SH-SY5Y (cell line): ENCODE measurements at regions not wholly inside any gene's neighbourhood (a gene's known extent, or its start where the extent isn't known, plus 50 kb on each side); places are given as distances from the start of the nearest gene placed in this dataset.

Source experiments
- GATA2 ChIP-seq: IDR thresholded peaks from 2 replicates; pipeline ENCODE4 v1.6.1; 2011; ENCODE audit warnings: mild to moderate bottlenecking, low read depth, low read length
- GATA3 ChIP-seq: IDR thresholded peaks from 2 replicates; pipeline ENCODE4 v1.6.1; 2011; ENCODE audit warnings: low read depth, mild to moderate bottlenecking, low read length, moderate library complexity

DNA sequence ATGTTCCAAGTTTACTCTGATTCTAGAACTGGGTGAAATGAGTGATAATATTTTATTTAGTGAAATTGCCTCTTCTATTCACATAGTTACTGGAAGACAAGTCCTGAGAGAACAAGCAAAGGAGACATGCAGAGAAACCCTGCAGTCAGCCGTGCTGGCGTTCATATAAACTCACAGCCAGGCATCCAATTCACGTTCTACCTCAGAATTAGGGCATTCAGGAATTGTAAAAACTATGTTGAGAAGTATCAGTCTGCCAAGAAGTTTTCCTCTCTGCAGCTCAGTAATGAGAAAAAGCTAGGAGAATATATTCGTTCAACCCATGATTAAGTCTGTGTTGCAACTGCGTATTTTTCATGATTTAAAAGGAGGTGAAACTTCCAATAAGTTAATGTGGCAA, 156.2 kb upstream of the DSEL start:
- TF ChIP-seq GATA2 = no peak
- TF ChIP-seq GATA3 = no peak

DNA sequence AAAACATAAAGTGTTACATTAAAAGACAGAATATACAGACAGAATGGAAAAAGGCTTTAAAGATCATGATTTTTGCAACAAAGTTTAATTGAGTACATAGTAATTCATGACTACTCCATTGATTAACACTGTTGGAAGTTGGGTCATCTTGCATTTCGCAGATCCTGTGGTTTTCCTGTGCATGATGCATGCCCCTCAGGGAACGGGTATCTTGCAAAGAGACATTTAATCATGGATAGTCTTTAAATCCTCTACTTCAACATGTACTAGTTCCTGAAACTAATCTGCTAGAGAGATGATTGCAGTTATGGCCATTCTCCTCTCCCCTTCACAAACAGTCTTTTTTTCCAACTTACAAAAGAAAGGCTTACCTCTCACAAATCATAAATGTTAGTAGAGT, 155.6 kb upstream of the DSEL start:
- TF ChIP-seq GATA3 (no peak), GATA2 (no peak)

DNA sequence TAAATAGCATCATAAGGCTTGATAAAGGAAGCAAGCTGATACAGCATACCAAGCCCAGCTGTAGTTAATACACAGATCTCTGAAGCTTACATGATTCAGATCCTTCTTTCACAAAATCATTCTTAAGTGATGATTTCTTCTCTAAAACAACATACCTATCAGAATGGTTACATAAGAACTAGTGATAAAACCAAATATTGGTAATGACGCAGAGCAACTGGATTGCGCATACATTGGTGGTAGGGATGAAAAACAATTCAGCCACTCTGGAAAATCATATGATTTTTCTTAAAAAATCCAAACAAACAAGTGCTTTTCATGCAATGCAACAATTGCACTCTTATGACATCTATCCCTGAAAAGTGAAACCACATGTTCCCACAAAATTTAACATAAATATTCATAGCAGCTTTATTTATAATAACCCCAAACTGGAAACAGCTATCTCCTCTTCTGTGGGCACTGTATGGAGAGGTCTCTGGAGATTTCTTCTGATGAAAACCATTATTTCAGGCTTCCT, 153.6 kb upstream of the DSEL start:
- TF ChIP-seq GATA2 (no peak), GATA3 (no peak)

DNA sequence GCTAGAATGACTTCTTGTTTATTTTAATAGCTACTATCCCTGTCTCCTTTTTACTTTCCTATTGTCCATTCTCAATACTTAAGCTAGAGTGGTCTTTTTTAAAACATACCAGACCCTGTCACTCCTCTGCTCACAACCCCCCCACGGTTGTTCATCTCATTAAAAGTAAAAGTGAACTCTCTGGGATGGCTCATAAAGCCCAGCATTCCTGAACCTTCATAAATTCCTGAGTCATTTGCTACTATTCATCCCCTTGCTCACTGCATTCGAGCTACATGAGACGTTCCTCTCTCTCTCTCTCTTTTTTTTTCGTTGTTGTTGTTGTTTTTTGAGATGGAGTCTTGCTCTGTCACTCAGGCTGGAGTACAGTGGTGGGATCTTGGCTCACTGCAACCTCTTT, 148.7 kb upstream of the DSEL start:
- TF ChIP-seq GATA3 (no peak), GATA2 (no peak)

DNA sequence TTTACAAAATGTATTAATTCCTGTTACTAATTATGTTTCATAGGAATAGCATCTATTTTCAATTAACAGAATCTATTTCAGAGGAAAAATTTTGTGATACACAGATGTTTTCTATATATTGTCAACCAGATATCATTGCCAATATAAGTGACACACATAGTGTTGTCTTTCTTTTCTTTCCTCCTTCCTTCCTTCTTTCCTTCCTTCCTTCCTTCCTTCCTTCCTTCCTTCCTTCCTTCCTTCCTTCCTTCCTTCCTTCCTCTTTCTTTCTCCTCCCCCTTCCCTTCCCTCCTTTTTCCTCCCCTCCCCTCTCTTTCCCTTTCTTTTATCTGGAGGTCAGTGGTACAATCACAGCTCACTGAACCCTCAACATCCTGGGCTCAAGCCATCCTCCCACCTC, 146.5 kb upstream of the DSEL start:
- TF ChIP-seq GATA2 = no peak
- no peak for TF ChIP-seq GATA3

DNA sequence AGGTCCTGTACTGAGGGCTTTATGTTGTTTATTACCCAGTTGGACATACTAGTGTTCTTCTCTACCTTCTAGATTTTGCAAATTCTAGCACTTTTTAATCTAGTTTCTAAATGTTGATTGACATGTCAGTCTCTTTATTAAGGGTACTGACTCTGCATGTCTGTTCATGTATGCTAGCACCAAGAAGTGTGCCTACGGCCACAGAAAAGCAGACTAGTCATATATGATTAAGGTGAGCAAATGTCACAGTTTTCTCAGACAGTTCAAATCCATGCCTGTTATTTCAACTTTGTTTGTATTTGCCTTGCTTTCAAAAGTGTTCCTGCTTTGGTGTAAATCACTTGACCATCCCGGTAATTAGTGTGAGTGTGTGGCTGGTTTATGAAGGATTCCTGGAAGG, 145.0 kb upstream of the DSEL start:
- TF ChIP-seq GATA3 (no peak), GATA2 (no peak)

DNA sequence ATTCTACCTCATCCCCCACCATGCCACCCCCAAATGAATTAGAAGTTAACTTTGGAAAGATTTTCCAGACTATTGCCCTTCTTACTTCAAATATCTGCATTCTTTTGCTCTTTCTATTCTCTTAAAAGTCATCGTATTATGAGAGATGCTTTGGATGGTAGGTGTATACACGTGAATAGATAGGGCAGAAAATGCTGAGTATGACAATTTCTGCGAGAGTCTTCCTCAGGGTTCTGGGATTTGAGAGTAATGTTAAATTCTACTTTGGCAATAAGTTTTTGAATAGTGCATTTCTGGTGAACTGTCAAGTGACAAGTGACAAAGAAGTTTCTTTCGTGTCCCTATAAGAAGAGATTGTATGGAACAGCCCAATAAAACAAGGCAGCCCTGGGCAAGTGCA, 137.6 kb upstream of the DSEL start:
- TF ChIP-seq GATA2 = no peak
- TF ChIP-seq GATA3 = no peak

DNA sequence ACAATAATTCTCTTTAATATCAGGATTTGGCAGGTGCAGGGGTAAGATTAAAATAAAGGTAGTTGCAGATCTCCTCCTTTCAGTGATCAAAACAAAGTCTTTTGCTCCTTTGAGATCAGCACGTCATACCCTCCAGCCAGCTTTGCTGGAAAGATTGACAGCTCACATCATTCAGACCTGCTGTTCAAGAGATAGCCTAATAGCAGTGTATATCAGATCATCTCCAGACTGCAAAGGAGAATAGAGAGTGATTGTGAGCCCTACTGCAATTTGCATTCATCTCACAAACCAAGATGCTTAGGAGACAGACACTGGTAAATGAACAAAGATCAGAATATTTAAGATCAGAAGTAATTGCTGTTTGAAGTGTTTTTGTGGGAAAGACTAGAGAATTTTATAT, 135.8 kb upstream of the DSEL start:
- TF ChIP-seq GATA3 (peak; percentile 52), GATA2 (peak; percentile 61)

DNA sequence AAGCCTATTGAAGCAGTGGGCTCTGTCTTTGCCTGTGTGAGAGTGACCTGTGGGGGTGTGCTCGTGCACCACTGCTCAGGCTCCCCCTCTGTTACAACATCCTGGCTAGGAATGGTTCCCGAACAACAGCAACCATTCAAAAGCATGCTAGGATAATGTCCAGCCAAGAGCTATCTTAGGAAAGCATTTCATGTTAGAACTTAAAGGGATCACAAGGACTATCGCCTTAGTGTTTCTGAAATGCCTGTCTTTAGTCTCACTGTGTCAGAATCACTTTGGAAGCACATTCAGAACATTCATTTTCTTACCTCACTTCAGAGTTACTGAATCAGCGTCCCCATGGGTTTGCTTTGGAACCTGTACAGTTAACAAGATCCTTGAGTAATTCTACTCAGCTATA, 134.9 kb upstream of the DSEL start:
- no peak for TF ChIP-seq GATA3
- TF ChIP-seq GATA2 = no peak

DNA sequence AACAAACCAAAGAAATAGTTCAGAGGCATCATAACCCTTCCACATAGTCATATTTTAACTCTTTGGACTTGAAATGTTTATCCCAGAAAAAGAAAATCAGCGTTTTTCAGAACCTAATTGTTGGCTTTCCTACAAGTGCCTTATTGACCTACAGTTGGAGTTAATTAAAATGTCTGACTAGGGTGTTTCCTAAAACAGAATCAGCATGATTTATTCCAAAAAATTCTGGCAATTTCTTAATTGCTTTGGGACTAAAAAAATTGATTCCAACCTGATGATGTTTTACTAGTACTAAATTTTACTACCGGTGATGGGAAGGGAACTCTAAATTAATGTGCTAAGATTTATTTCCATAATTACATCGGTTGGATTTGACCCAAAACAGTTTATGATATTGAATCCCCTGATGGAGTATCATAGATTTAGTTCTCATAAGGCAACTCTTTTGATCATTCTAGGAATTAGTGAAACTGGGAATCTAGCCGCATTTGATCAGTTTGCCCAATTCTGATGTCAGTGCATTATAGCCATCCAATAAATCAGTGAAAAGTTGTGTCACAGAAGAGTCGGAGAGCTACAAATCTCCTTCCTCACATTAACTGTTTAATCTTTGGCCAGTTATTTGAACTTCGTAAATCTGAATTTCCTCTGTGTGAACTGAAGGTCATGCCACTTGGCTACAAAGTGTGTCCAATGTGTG, 134.3 kb upstream of the DSEL start:
- TF ChIP-seq GATA3 (no peak), GATA2 (no peak)

DNA sequence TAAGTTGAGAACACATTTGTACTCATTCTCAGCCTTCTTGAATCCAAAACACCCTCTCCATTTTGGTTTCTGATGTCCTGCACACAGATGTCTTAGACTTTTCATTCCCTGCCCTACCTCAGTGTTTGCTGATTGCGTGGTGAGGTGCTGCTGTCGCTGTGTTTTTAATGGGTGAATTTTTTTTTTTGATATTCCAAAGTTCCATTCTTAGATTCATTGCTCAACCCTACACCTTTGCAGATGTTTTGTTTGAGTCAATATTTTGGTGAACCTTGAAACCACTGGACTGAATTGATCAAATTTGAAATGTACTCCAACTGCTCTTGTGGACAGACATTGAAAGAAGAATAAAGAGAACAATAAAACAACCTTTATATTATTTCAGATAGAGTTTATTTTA, 130.4 kb upstream of the DSEL start:
- no peak for TF ChIP-seq GATA3
- no peak for TF ChIP-seq GATA2

DNA sequence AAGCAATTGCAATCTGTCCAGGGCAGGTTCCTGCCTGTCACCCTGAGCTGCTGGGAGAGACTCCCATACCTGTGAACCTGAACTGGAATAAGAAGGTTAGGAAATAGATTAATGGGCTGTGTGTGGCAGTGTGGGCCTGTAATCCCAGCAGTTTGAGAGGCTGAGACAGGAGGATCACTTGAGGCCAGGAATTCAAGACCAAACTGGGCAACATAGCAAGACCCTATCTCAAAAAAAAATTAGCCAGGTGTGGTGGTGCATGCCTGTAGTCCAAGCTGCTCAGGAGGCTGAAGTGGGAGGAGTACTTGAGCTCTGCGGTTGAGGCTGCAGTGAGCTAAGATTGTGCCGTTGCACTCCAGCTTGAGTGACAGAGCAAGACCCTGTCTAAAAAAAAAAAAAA, 127.7 kb upstream of the DSEL start:
- TF ChIP-seq GATA3 = no peak
- TF ChIP-seq GATA2 = no peak

DNA sequence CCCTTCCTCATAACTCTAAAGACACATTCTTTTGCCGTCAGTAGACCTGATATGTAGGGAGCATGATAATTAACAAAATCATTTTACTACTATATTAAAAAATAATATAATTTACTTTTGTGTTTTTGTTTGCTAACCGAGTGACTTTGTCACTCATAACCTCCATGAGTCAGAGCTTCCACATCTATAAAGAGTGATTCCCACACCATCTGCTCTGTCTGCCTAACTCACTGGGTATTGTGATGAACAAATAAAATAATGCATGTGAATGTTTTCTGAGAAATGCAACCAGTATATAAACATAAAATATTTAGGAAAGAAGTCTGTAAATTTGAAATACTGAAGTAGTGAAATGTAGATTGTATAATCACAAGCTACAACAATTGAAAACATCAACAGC, 123.4 kb upstream of the DSEL start:
- no peak for TF ChIP-seq GATA3
- no peak for TF ChIP-seq GATA2

DNA sequence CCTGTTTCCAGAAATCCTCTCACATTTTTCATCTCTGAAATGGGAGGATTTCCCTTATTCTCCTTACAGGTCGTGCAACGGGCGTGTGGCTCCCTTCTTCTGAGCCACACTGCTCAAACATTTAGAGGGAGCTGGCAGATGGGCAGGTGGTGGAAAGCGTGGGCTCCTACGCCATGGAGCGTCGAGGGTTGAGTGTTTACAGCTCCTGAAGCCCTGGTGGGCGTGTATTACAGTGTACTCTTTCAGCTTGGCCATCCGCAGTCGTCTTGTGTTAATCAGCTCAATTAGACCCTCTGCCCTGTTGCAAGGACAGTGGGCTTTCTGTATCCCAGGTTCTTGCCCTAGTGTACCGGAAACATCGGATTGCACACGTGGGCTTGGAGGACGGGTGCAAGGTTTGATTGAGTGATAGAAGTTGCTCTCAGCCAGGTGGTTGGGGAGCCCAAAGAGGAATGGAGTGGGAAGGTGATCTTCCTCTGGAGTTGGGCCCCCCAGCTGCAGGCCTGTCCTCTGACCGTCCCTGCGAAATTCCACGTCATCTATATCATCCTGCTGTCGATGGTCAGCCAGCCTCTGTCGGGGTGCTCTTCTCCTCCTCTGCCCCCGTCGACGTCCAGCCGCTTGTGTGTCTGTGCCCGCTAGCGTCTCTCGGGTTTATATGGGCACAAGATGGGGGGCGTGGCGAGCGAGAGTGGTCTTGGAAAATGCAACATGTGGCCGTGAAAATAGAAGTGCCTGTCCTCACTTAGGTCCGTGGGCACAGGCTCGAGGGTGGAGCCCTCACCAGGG, 120.3 kb upstream of the DSEL start:
- TF ChIP-seq GATA3 = no peak
- TF ChIP-seq GATA2 = no peak

DNA sequence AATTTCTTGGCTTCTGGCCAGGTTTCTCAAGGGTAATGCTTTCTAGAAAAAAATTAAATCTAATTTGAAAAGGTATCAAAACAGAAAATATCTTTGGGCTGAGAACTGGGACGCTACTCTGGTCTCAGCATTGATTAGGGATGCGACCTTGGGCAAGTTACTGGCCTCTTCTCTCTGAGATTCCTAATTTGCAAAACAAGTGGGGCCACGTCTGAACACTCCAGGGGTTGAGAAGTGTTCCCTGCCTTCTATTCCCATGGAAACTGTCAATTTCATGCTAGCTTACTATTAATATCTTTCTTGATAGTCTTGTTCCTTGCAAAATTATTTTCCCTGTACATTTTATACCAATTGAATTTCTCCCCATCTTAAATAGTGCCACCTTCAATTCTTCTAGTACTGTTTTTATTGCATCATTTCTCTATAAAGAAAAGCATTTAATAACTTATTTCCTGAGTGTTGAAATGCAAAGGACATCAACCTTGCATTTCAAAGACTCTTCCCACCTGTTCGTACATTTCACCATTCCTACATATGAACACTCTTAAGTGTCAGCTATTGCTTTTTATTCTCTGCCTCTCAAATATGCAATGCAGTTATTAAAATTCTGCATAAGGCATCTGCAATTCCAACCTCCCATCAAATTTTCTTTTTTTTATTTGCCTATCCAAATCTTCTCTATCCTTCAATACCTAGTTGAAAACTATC, 118.3 kb upstream of the DSEL start:
- TF ChIP-seq GATA2 (no peak), GATA3 (no peak)

DNA sequence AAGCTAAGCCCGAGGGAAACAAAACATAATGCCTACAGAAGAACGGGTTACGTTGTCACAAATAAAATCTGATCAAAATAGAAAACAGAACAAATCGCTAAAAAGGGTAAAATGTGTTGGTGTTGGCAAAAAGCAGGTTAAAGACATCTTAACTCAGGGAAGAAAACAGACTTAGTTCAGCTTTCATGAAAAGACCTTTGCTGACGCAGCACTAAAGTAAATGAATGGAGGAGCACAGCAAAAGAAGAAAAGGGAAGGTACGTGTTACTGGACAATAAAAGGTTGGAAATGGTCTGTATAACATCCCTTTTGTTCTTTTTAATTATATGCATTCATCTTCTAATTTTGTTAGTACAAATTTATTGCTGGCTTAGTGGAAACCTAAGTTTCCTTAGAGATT, 117.4 kb upstream of the DSEL start:
- TF ChIP-seq GATA3 (no peak), GATA2 (no peak)
